GM23338 (cell line): ENCODE measurements at regions not wholly inside any gene's neighbourhood (a gene's known extent, or its start where the extent isn't known, plus 50 kb on each side); places are given as distances from the start of the nearest gene placed in this dataset.
"Not testable (repeated sequence)": the region's sequence is repeated elsewhere in the genome, so short reads cannot be mapped to it uniquely, and the experiment has no call there.

Experiments
- ATAC-seq: fragments of 200-7000 bp; cut with Tn5 transposase; 3 replicates; pipeline ENCODE4 v1.9.1; 2020
- DNase-seq: peaks from one replicate; pipeline ENCODE4 v3.0.0-alpha.2; 2015; ENCODE audit warnings: low spot score
- H2AFZ ChIP-seq: fragments of 200-600 bp; sonication (generic); 2 replicates; pipeline ENCODE4 v1.8.0; 2016; ENCODE audit warnings: antibody characterized with exemption, mild to moderate bottlenecking, moderate library complexity
- H3F3A ChIP-seq: fragments of 200-600 bp; sonication (generic); replicated peaks from 2 replicates; pipeline ENCODE4 v1.8.0; 2017; ENCODE audit warnings: antibody characterized with exemption, mixed run types, low read depth
- H3K27ac ChIP-seq: fragments of 200-600 bp; sonication (generic); 2 replicates; pipeline ENCODE4 v1.6.1; 2016; ENCODE audit warnings: low read depth
- H3K27me3 ChIP-seq: fragments of 200-600 bp; sonication (generic); 2 replicates; pipeline ENCODE4 v1.8.0; 2016; ENCODE audit warnings: mild to moderate bottlenecking, mixed run types, moderate library complexity; ENCODE audit not compliant: insufficient read depth
- H3K36me3 ChIP-seq: fragments of 200-600 bp; sonication (generic); 2 replicates; pipeline ENCODE4 v1.8.0; 2016; ENCODE audit warnings: mild to moderate bottlenecking; ENCODE audit not compliant: insufficient read depth
- H3K4me1 ChIP-seq: fragments of 200-600 bp; sonication (generic); 2 replicates; pipeline ENCODE4 v1.8.0; 2016; ENCODE audit warnings: mild to moderate bottlenecking, moderate library complexity; ENCODE audit not compliant: insufficient read depth
- H3K4me2 ChIP-seq: fragments of 200-600 bp; sonication (generic); 2 replicates; pipeline ENCODE4 v1.7.1; 2017; ENCODE audit warnings: mixed run types
- H3K4me3 ChIP-seq: fragments of 200-600 bp; sonication (generic); 2 replicates; pipeline ENCODE4 v1.6.1; 2016; ENCODE audit warnings: mixed run types
- H3K79me2 ChIP-seq: fragments of 200-600 bp; sonication (generic); replicated peaks from 2 replicates; pipeline ENCODE4 v1.8.0; 2017; ENCODE audit warnings: mild to moderate bottlenecking; ENCODE audit not compliant: insufficient read depth
- H3K9me2 ChIP-seq: fragments of 200-600 bp; sonication (generic); 2 replicates; pipeline ENCODE4 v1.8.0; 2017; ENCODE audit not compliant: insufficient read depth
- H4K20me1 ChIP-seq: fragments of 200-600 bp; sonication (generic); replicated peaks from 2 replicates; pipeline ENCODE4 v1.8.0; 2017; ENCODE audit warnings: mild to moderate bottlenecking; ENCODE audit not compliant: insufficient read depth
- H3K27ac Mint-ChIP-seq: 2 replicates; pipeline ENCODE4 v1.8.0; 2020; ENCODE audit warnings: inconsistent platforms, mild to moderate bottlenecking, moderate library complexity, mixed read lengths
- H3K27me3 Mint-ChIP-seq: 3 replicates; pipeline ENCODE4 v1.8.0; 2022; ENCODE audit warnings: low read depth, mild to moderate bottlenecking, moderate library complexity, mixed read lengths, inconsistent platforms; ENCODE audit not compliant: insufficient read depth, poor library complexity
- H3K36me3 Mint-ChIP-seq: 3 replicates; pipeline ENCODE4 v1.8.0; 2021; ENCODE audit warnings: low read depth, mild to moderate bottlenecking, inconsistent platforms, moderate library complexity, mixed read lengths
- H3K4me1 Mint-ChIP-seq: 3 replicates; pipeline ENCODE4 v1.8.0; 2020; ENCODE audit warnings: mild to moderate bottlenecking, inconsistent platforms, mixed read lengths
- H3K4me3 Mint-ChIP-seq: 3 replicates; pipeline ENCODE4 v1.8.0; 2021; ENCODE audit warnings: moderate library complexity, mild to moderate bottlenecking, inconsistent platforms, mixed read lengths
- H3K9me3 Mint-ChIP-seq: 3 replicates; pipeline ENCODE4 v1.8.0; 2020; ENCODE audit warnings: moderate library complexity, mild to moderate bottlenecking, inconsistent platforms, mixed read lengths

DNA sequence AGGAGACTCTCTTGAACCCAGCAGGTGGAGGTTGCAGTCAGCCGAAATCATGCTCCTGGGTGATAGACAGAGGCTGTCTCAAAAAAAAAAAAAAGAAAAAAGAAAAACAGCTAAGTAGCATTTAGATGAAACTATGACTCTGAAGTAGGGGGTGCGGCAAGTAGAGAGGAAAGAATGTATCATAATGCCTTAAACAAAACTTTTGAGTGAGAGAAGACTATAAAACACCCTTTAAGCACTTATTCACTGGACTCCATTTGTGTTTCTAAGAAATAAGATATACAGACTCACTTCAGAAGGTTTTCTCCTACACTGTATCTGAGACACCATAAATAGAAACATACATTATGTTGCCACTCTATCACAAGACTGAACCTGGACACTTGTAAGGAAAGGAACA is 78.9 kb upstream of the NBPF20 start:
- not testable (repeated sequence) for H2AFZ ChIP-seq, H3K4me1 Mint-ChIP-seq, H3K27ac ChIP-seq, H3K27me3 ChIP-seq, H3K9me3 Mint-ChIP-seq, H3K36me3 Mint-ChIP-seq, H3K4me3 Mint-ChIP-seq, ATAC-seq, DNase-seq, H3K36me3 ChIP-seq, H3F3A ChIP-seq, H4K20me1 ChIP-seq, H3K4me2 ChIP-seq, H3K27ac Mint-ChIP-seq, H3K4me1 ChIP-seq, H3K4me3 ChIP-seq, H3K27me3 Mint-ChIP-seq, H3K9me2 ChIP-seq, H3K79me2 ChIP-seq

DNA sequence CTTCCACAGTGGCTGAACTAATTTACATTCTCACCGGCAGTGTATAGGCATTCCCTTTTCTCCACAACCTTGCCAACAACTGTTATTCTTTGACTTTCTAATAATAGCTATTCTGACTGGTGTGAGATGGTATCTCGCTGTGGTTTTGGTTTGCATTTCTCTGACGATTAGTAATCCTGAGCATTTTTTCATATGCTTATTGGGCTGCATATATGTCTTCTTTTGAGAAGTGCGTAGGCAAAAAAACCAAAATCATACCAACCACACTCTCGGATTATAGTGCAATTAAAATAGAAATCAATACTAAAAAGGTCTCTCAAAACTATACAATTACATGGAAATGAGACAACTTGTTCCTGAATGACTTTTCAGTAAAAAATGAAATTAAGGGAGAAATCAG is 74.8 kb upstream of the NBPF20 start:
- ATAC-seq, H3K27ac Mint-ChIP-seq, H3K4me3 ChIP-seq, DNase-seq, H4K20me1 ChIP-seq, H3K4me3 Mint-ChIP-seq, H3K36me3 ChIP-seq, H3K27me3 ChIP-seq, H3K79me2 ChIP-seq, H3K9me3 Mint-ChIP-seq, H3K27me3 Mint-ChIP-seq, H3K4me1 ChIP-seq, H2AFZ ChIP-seq, H3K4me2 ChIP-seq, H3K27ac ChIP-seq, H3F3A ChIP-seq, H3K4me1 Mint-ChIP-seq, H3K9me2 ChIP-seq, H3K36me3 Mint-ChIP-seq: not testable (repeated sequence)

GRCh38 chr1:145495077-145495871 is 69.9 kb upstream of the NBPF20 start:
- H3K36me3 ChIP-seq, H3K4me3 Mint-ChIP-seq, H3K27me3 Mint-ChIP-seq, H3K4me3 ChIP-seq, DNase-seq, ATAC-seq, H3K4me1 Mint-ChIP-seq, H3K27ac ChIP-seq, H4K20me1 ChIP-seq, H3K36me3 Mint-ChIP-seq, H3K79me2 ChIP-seq, H3K9me2 ChIP-seq, H3K4me2 ChIP-seq, H3K4me1 ChIP-seq, H3K27ac Mint-ChIP-seq, H3K9me3 Mint-ChIP-seq, H3F3A ChIP-seq, H2AFZ ChIP-seq, H3K27me3 ChIP-seq: not testable (repeated sequence)

DNA sequence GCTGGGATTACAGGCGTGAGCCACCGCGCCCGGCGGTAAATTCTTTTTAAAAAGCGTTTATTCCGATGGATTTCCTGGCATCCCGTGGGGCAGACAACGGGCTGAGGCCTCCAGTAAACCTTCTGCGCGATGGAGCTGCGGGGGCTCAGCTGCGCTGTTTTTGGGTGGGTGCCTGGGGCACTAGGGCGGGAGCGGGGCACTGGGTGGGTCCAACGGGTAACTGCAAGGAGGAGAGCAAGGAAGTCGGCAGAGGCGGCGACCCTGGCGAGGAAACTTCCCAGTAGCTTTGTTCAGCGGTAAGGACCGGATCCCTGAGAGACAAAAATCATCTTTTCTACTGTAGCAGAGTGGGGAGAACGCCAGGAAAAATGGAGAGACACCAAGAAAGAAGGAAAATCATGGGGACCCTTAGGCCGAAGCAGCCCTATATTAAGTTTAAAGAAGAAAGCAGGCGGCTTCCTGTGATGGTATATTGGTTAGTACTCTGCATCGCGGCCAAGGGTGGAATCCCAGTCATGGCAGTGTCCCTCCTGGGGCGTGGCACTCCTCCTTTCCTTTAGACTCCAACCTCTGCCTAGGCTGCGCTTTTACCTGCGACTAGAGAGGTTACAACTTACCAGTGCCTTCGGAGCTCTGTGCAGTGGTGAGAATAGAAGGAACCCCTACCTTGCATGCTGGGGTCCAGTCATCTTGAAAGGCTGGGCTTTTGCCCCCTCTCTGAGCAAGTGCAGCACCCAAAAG is 63.0 kb upstream of the NBPF20 start:
- not testable (repeated sequence) for H4K20me1 ChIP-seq, H3K9me2 ChIP-seq, H3K4me3 ChIP-seq, H3K4me2 ChIP-seq, H3K27ac ChIP-seq, H3F3A ChIP-seq, H3K36me3 ChIP-seq, H3K9me3 Mint-ChIP-seq, H3K36me3 Mint-ChIP-seq, H2AFZ ChIP-seq, H3K4me1 Mint-ChIP-seq, H3K27me3 Mint-ChIP-seq, H3K4me1 ChIP-seq, H3K27ac Mint-ChIP-seq, H3K4me3 Mint-ChIP-seq, DNase-seq, H3K79me2 ChIP-seq
- ATAC-seq, result peak; percentile 74
- H3K27me3 ChIP-seq, result peaks cover 36% of the 10 kb centered on the region

DNA sequence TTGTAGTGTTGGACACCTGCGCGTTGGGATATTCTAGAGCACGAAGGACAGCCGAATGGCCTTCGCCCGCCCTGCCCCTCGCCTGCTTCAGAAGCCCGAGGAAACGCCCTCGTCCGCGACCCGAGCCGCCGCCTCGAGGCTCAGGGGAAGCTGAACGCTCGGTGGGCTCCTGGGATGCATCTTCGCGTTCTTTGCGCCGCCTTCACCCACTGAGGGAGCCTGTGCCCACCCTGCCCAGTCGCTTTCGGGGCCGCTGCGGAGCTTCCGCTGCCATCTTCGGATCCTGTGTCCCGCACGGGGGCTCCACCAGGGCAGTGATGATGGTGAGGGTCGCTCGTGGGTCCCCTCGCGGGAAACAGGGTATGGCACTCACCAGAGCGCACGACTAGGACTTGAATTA is 61.8 kb upstream of the NBPF20 start:
- H3K4me3 Mint-ChIP-seq, result peak overlapping the region; percentile 51; the same call in 2 of the 3 replicates
- H3K36me3 Mint-ChIP-seq, H3K4me1 Mint-ChIP-seq, H3K27me3 Mint-ChIP-seq, H4K20me1 ChIP-seq, H3K27ac Mint-ChIP-seq, H3K4me1 ChIP-seq, H3K9me3 Mint-ChIP-seq, H3K79me2 ChIP-seq, H3F3A ChIP-seq, H3K36me3 ChIP-seq, H3K27ac ChIP-seq, H2AFZ ChIP-seq, H3K9me2 ChIP-seq: not testable (repeated sequence)
- DNase-seq (peak; percentile 29), ATAC-seq (peak; percentile 50)
- Histone ChIP-seq H3K4me3 (peak overlapping the region; percentile 53), H3K27me3 (peaks cover 36% of the 10 kb centered on the region), H3K4me2 (peak overlapping the region; percentile 70; the same call in 1 of the 2 replicates)

DNA sequence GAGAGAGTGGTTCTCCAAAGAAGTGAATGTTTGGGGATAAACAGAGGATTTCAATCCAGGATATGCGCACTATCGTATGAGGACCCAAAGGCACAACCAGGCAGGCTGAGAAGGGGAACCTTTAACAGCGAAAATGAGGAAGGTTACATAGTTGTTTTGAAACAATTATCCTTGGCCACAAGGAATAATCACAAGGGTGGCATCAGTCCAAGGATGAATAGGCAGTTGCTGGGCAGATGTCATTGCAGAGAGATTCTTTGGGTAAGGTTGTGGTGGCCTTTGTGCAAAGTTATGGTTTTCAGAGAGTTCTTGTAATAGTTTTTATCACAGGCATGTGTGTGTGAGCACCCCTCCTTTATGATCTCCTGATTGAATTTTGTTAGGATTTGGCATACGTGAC is 58.9 kb upstream of the NBPF20 start:
- not testable (repeated sequence) for H3K4me2 ChIP-seq, H3F3A ChIP-seq, H3K9me2 ChIP-seq, H3K36me3 Mint-ChIP-seq, H3K27ac Mint-ChIP-seq, H3K27me3 Mint-ChIP-seq, H3K79me2 ChIP-seq, H2AFZ ChIP-seq, DNase-seq, H3K4me3 ChIP-seq, H3K27ac ChIP-seq, H4K20me1 ChIP-seq, H3K9me3 Mint-ChIP-seq, H3K4me1 ChIP-seq, H3K36me3 ChIP-seq, H3K4me3 Mint-ChIP-seq, ATAC-seq, H3K4me1 Mint-ChIP-seq
- H3K27me3 ChIP-seq, result peaks cover 36% of the 10 kb centered on the region
